ENCODE measurements at regions not wholly inside any gene's neighbourhood (a gene's known extent, or its start where the extent isn't known, plus 50 kb on each side); places are given as distances from the start of the nearest gene placed in this dataset.

DNA sequence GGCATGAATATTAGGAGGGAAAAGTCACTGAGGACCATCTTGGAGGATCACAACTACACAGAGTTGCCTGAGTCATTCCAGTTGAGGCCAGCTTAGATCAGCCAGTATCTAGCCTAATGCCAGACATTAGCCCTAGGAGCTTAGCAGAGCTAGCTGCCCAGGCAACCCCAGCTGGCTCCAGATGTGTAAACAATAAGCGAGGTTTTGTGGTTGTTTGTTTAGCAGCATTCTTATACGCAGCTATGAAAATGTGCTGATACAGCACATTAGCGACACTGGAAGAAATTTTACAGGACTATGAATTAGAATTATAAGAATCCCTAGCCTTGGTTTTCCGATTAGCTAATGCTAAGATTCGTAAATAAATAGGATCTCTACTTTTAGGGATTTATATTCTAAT is 59.3 kb downstream of the BTBD3 start:
- TF ChIP-seq, protein P1, sequence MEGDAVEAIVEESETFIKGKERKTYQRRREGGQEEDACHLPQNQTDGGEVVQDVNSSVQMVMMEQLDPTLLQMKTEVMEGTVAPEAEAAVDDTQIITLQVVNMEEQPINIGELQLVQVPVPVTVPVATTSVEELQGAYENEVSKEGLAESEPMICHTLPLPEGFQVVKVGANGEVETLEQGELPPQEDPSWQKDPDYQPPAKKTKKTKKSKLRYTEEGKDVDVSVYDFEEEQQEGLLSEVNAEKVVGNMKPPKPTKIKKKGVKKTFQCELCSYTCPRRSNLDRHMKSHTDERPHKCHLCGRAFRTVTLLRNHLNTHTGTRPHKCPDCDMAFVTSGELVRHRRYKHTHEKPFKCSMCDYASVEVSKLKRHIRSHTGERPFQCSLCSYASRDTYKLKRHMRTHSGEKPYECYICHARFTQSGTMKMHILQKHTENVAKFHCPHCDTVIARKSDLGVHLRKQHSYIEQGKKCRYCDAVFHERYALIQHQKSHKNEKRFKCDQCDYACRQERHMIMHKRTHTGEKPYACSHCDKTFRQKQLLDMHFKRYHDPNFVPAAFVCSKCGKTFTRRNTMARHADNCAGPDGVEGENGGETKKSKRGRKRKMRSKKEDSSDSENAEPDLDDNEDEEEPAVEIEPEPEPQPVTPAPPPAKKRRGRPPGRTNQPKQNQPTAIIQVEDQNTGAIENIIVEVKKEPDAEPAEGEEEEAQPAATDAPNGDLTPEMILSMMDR (IDR thresholded peaks at IDR 0.05; ENCODE audit: insufficient read depth, low read length, poor library complexity, severe bottlenecking): no peak
- TF ChIP-seq EZH2phosphoT487 (conservative IDR thresholded peaks at IDR 0.05; ENCODE audit: low read length): no peak
